H1 (cell line): ENCODE measurements at regions not wholly inside any gene's neighbourhood (a gene's known extent, or its start where the extent isn't known, plus 50 kb on each side); places are given as distances from the start of the nearest gene placed in this dataset.

Experiments
- CBX8 ChIP-seq: fragments of 300-800, 300-1000 bp; sonication (generic); IDR thresholded peaks from 2 replicates; pipeline ENCODE4 v1.7.1; 2016; ENCODE audit warnings: low read depth, low read length, borderline replicate concordance
- E2F6 ChIP-seq: IDR thresholded peaks from 2 replicates; pipeline ENCODE4 v1.6.1; 2012; ENCODE audit warnings: inconsistent platforms
- GTF2F1 ChIP-seq: IDR thresholded peaks from 2 replicates; pipeline ENCODE4 v1.6.1; 2012; ENCODE audit warnings: low read depth, low read length, improper control_type of control experiment, borderline replicate concordance

GRCh38 chr12:23340351-23340750 is 609.1 kb downstream of the SOX5 start (continued):
- no peak for TF ChIP-seq E2F6
- no peak for TF ChIP-seq CBX8
- no peak for TF ChIP-seq GTF2F1
- TF ChIP-seq, all 59 proteins: peak for 0
